Suprapubic skin (tissue), 4 donors: ENCODE measurements at regions not wholly inside any gene's neighbourhood (a gene's known extent, or its start where the extent isn't known, plus 50 kb on each side); places are given as distances from the start of the nearest gene placed in this dataset.

ENCODE experiments used
- CTCF ChIP-seq, 2 donors: fragments of 200-600 bp in 1 of 2; fragments of 450-650 bp in 1 of 2; sonication (generic) in 1 of 2; IDR thresholded peaks; one replicate each; pipeline ENCODE4 v1.5.1; 2016 to 2019; ENCODE audit warnings: antibody characterized with exemption in 2 of 2, mild to moderate bottlenecking in 1 of 2, moderate library complexity in 1 of 2
- EP300 ChIP-seq: sonication (generic); formaldehyde crosslinking; IDR thresholded peaks from one replicate; pipeline ENCODE4 v1.6.1; 2017; ENCODE audit warnings: antibody characterized with exemption
- POLR2A ChIP-seq, 2 donors: fragments of 450-650 bp; IDR thresholded peaks; one replicate each; pipeline ENCODE4 v1.6.1; 2017; ENCODE audit warnings: antibody characterized with exemption in 2 of 2, mild to moderate bottlenecking in 2 of 2, moderate library complexity in 2 of 2
- POLR2AphosphoS5 ChIP-seq, 3 donors: sonication (generic); formaldehyde crosslinking; IDR thresholded peaks; one replicate each; pipeline ENCODE4 v1.6.1; 2017; ENCODE audit warnings: antibody characterized with exemption in 3 of 3

- no peak for TF ChIP-seq CTCF (IDR thresholded peaks at IDR 0.05)
- TF ChIP-seq POLR2AphosphoS5 (IDR thresholded peaks at IDR 0.05) = no peak
- TF ChIP-seq EP300 = no peak
- TF ChIP-seq POLR2A (IDR thresholded peaks at IDR 0.05) = no peak
Observed at GRCh38 chr2:19846567-19846966, 55.2 kb downstream of the TTC32 start.
